Right lobe of liver (tissue), 4 donors: ENCODE measurements at regions not wholly inside any gene's neighbourhood (a gene's known extent, or its start where the extent isn't known, plus 50 kb on each side); places are given as distances from the start of the nearest gene placed in this dataset.

Experiments
- POLR2A ChIP-seq: fragments of 450-650 bp; IDR thresholded peaks from one replicate; pipeline ENCODE4 v1.6.1; 2017; ENCODE audit warnings: antibody characterized with exemption, mild to moderate bottlenecking
- TF ChIP-seq, protein P1 (sequence below), 4 donors: fragments of 200-600 bp in 3 of 4; fragments of 450-650 bp in 1 of 4; IDR thresholded peaks; one replicate each; pipeline versions ENCODE4 v1.5.1 to v1.8.0; 2016 to 2022; ENCODE audit warnings: antibody characterized with exemption in 4 of 4, mild to moderate bottlenecking in 2 of 4
- donor health status: DM: no; HTN: no; CAD: no.
- donor health status: DM: no; HTN: no; CAD: no.
- donor health status: DM: no; HTN: yes; CAD: no.

GRCh38 chr20:2244993-2245392 lies 50.8 kb upstream of the TGM3 start:
- TF ChIP-seq, protein P1, sequence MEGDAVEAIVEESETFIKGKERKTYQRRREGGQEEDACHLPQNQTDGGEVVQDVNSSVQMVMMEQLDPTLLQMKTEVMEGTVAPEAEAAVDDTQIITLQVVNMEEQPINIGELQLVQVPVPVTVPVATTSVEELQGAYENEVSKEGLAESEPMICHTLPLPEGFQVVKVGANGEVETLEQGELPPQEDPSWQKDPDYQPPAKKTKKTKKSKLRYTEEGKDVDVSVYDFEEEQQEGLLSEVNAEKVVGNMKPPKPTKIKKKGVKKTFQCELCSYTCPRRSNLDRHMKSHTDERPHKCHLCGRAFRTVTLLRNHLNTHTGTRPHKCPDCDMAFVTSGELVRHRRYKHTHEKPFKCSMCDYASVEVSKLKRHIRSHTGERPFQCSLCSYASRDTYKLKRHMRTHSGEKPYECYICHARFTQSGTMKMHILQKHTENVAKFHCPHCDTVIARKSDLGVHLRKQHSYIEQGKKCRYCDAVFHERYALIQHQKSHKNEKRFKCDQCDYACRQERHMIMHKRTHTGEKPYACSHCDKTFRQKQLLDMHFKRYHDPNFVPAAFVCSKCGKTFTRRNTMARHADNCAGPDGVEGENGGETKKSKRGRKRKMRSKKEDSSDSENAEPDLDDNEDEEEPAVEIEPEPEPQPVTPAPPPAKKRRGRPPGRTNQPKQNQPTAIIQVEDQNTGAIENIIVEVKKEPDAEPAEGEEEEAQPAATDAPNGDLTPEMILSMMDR (IDR thresholded peaks at IDR 0.05), result no peak
- no peak for TF ChIP-seq POLR2A
